Activated gamma-delta T cell treated with Interleukin-2 at 50 U/mL for 16 hours (primary cell): ENCODE measurements at regions not wholly inside any gene's neighbourhood (a gene's known extent, or its start where the extent isn't known, plus 50 kb on each side); places are given as distances from the start of the nearest gene placed in this dataset.
"Not testable (repeated sequence)": the region's sequence is repeated elsewhere in the genome, so short reads cannot be mapped to it uniquely, and the experiment has no call there.

Source experiments
- DNase-seq: peaks from one replicate; pipeline ENCODE4 v3.0.0-alpha.2; 2020

DNA sequence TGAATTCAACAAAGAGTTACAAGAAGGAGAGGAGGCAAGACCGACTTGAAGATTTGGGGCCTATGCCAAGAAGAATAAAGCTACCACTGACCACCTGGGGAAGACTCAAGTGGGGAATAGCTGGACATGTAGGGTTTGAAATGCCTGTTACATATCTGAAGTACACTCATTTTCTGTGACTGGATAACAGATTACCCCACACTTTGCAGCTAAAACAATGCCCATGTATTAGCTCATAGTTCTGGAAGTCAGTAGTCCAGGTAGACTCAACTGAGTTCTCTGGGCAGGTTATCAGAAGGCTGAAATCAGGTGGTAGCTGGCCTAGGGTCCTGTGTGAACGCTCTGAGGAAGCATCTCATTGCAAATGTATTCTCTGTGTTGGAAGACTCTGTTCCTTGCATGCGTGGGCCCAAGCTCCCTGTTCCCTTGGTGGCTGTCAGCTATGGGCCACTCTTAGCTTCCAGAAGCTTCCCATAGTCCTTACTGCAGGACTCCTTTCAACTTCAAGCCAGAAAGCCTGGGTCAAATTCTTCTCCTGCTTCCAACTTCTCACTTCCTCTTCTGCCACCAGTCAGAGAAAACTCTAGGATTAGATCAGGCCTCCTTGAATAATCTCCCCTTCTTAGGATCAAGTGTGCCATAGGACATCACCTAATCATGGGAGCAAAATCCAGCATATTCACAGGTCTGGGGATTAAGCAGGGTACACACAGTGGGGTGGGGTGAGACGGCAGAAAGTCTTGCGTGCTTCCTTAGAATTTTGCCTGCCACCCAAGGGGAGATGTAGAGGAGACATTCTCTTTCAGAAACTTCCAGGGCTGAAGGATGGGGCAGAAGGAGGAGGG, 187.8 kb downstream of the SHQ1 start:
- no peak for DNase-seq

GRCh38 chr3:72659596-72659995, 188.6 kb downstream of the SHQ1 start:
- no peak for DNase-seq

- no peak for DNase-seq
Observed at GRCh38 chr3:72659188-72659587, 189.1 kb downstream of the SHQ1 start.

GRCh38 chr3:72658466-72659100, 189.7 kb downstream of the SHQ1 start:
- no peak for DNase-seq

GRCh38 chr3:72657666-72658065, 190.6 kb downstream of the SHQ1 start:
- peak; percentile 40 for DNase-seq

DNA sequence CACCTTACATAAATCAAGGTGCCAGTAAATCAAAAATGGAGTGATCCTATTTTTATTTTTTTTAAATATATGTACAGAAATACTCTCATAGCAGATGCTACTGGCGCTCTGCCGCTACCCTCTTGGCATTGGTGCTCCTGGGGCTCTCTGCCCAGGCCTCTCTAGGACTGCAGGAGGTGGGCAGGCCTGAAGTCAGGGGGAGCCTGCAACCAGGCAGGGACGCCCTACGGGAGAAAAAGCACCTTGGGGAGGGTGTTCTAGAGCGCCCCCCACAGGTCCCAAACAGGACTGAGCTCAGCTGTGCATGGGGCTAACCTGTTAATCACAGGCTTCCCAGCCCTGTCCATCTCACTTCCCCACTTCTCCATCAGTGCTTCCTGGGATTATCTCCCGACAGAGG, 192.5 kb downstream of the SHQ1 start:
- DNase-seq, result no peak

DNA sequence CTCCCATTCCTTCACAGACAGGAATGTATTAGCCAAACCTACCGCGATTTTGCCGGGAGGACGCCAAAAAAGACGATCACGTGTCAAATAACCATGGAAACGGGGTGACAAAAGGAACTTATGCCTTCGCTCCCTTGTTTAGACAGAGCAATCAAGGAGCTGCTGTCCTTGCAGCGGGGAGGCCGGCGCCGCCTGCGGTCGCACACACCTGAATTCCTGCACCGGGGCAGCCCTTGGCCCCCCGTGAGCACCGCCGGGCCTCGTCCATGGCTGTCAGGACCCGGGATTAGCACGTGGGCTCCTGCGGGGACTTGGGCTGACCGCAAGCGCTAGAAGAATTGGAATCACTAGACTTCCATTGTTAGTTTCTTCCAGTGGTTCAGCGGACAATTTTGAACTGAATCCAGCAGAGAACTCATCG, 193.1 kb downstream of the SHQ1 start:
- no peak for DNase-seq

DNA sequence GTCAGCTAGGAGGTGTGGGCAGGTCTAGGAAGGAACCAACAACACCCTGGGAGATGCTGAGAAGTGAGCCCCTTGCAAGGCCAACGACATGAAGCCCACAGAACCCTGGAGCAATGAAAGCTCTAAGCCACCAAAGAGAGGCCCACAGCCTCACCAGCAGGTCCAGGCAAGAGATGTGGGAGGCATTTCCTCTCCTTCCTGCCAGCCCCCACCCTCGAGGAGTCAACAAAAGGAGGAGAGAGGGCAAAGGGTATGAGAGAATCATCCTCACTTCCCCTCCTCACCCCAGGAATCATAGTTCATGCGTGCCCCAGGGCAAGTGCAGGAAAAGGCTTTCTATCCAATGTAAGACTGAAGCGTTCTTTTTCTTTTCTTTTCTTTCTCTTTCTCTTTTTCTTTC, 195.8 kb downstream of the SHQ1 start:
- no peak for DNase-seq

DNA sequence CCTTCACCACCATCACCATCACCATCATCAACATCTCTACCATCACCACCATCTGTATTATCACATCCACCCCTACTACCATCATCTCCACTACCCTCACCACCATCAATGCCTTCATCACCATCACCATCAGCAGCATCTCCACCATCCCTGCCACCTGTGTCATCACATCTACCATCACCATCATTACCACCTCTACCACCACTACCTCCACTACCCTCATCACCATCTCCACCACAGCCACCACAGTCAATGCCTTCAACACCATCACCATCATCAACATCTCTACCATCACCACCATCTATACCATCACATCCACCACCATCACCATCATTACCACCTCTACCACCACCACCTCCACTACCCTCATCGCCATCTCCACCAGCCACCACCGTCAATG, 196.7 kb downstream of the SHQ1 start:
- DNase-seq, result no peak

GRCh38 chr3:72646263-72646662, 202.0 kb downstream of the SHQ1 start:
- DNase-seq, result no peak

DNA sequence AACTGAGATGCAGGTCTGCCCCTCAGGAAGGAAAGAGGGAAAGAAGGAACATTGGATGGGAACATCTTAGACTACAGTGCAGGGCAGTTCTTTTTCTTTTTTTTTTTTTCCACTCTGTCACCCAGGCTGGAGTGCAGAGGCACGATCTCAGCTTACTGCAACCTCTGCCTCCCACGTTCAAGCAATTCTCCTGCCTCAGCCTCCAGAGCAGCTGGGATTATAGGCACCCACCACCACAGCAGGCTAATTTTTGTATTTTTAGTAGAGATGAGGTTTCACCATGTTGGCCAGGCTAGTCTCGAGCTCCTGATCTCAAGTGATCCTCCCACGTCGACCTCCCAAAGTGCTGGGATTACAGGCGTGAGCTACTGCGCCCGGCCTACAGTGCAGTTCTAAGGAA, 204.6 kb downstream of the SHQ1 start:
- not testable (repeated sequence) for DNase-seq

DNA sequence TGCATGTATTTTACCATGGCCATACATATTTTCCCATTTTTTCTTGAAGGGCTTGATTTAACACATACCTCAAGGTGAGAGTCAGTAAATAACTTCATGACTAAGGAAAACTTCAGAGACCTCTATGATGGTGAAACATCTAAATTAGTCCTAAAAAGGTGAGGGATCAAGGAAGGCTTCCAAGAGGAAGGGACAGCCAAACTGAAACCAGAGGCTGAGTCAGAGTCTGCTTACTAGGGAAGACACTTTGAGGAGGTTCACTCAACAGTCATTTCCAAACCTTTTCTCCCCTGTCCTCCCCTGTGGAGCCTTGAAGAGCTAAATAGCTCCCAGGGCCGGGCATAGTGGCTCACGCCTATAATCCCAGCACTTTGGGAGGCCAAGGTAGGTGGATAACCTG, 206.6 kb downstream of the SHQ1 start:
- DNase-seq, result no peak

DNA sequence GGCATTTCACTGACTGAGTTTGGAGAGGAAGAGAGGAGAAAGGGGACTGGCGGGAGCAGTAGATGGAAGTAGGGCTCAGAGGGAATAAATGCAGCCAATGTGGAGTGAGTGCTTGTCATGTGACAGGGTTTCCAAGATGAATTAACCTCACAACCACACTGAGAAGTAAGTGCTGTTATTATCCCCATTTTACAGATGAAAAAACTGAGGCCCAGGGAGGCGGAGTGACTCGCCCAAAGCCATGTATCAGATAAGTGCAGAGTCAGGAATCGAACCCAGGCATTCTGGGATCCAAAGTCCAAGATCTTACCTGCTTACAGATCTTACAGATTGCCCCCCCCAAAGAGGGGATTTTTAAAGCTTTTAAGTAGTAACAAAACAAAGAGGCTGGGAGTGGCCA, 207.2 kb downstream of the SHQ1 start:
- no peak for DNase-seq

DNA sequence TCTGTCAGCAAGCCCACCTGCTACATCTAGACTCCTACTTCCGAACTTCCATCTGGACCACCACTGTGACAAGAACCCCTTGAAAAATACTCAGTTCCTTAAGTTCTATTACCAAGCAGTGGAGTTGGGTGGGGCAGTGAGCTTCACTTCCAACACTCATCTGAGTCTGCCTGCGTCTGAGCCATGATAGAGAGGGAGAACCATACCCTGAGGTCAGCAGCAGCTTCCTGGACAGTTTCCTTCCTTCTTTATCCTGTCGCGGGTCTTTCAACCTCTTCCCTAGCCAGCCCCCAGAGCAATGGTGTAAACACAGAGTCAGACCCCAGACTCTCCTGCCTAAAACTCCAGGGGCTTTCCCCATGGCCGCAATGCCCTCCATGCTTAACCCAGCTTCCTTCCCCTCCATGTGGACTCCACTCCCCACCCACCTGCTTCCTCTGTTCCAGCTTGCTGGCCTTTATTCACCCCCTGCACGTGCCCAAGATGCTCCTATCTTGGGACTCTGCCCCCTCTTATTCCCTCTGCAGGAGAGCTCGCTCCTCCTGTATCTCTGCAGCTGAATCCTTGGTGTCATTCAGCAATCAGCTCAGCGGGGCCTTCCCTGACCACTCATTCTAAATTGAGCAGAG, 211.2 kb downstream of the SHQ1 start:
- no peak for DNase-seq

DNA sequence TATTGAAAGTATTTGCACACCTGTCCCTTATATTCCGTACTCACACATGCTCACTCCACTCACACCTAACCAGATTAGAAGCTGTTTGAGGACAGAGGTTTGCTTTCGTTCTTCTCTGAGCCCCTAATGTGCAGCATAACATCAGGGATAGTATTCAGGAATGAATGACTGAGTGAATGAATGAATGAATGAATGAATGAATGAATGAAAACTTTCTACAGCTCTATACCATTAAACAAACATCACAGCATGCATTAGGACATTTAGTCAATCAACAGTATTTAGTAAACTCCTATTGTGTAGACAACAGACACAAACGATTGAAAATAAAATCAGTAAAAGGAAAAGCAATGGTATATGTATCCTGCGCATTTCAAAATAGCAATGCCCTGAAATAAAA, 212.7 kb downstream of the SHQ1 start:
- DNase-seq, result no peak

GRCh38 chr3:72634128-72634527, 214.1 kb downstream of the SHQ1 start:
- no peak for DNase-seq

DNA sequence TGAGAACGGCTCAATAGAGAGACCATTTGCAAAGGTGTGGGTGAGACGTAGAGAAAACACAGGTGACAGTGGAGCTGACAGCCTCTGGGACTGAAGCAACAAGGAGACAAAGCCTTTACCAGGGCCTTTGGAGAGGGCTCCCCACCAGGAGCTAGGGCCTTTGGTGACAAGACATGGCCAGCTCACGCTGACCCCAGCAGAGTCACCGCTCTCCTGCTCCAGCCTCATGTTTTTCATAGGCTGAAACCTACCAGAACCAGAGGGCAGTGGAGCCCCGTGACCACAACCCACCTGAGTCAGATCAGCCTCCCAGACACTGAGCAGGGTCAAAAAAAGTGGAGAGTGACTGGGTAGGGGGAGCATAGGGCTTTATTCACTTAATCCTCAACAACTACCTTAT, 214.7 kb downstream of the SHQ1 start:
- no peak for DNase-seq

- DNase-seq, result no peak
Observed at GRCh38 chr3:72633121-72633520, 215.1 kb downstream of the SHQ1 start.

DNA sequence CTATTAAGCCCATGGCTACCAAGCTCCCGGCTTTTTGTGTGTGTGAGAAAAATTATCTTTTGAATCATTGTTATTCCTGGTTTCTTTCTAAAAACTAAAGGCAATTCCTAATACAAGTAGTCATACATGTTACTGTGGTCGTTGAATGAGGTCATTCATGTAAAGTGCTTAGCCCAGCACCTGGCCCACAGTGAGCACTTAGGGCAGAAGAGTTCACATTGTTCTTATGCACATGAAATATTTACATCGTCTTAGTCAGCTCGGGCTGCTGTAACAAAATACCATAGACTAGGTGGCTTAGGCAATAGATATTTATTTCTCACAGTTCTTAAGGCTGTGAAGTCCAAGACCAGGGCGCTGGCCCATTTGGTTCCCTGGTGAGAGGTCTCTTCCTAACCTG, 216.1 kb downstream of the SHQ1 start:
- DNase-seq, result no peak

- no peak for DNase-seq
Observed at GRCh38 chr3:72630969-72631344, 217.3 kb downstream of the SHQ1 start.

GRCh38 chr3:72630327-72630968, 217.8 kb downstream of the SHQ1 start:
- no peak for DNase-seq

- no peak for DNase-seq
Observed at GRCh38 chr3:72629191-72629631, 219.0 kb downstream of the SHQ1 start.

DNA sequence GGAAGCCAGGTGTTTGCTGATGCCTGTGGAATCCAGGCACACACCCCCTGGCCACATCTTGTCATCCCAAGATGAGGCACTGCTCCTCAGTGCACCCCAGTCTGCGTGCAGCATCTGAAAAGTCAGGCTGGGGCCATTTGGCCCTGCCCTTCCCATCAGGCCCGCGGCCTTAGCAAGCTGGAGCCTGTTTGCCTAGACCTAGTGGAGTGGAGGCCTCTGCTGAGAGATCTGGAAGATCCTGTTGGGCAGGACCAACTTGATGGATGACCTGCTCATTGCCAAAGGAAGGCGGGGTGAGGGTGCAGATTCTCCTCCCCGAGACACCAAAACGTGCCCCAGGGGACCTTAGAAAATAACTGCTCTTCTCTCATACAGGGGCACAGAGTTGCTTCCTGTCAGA, 220.2 kb downstream of the SHQ1 start:
- DNase-seq, result no peak

GRCh38 chr3:72627271-72627670, 221.0 kb downstream of the SHQ1 start:
- DNase-seq, result no peak
